DOHH2 (cell line): ENCODE measurements at regions not wholly inside any gene's neighbourhood (a gene's known extent, or its start where the extent isn't known, plus 50 kb on each side); places are given as distances from the start of the nearest gene placed in this dataset.

Experiments used
- EZH2phosphoT487 ChIP-seq: fragments of 200-600 bp; sonication (generic); IDR thresholded peaks from 2 replicates; pipeline ENCODE4 v1.6.1; 2017; ENCODE audit warnings: borderline replicate concordance, mild to moderate bottlenecking, antibody characterized with exemption, low read length, moderate library complexity, mixed read lengths
- TF ChIP-seq, protein P1 (sequence below): fragments of 200-600 bp; sonication (generic); IDR thresholded peaks from one replicate; pipeline ENCODE4 v1.5.1; 2014; ENCODE audit warnings: antibody characterized with exemption, mild to moderate bottlenecking, low read depth, low read length; ENCODE audit not compliant: poor library complexity, severe bottlenecking

DNA sequence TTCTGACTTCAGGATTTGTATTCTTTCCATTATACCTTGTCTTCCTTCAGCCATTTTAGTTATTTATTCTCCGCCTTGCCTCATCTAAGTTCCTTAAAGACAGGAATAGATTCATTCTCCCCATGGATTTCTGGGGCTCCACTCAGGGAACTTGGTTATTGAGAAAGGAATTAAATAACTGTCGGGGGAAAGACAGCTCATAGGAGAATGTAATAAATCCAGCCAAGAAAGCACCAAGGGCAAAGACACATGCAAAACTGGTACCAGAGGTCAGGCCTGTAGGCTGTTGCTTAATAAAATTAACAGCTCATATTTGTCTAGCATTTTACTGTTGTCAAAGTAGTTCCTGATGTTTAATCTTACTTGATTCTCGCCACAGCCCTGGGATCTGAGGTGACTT is 357.2 kb downstream of the TMEM38B start:
- TF ChIP-seq, protein P1, sequence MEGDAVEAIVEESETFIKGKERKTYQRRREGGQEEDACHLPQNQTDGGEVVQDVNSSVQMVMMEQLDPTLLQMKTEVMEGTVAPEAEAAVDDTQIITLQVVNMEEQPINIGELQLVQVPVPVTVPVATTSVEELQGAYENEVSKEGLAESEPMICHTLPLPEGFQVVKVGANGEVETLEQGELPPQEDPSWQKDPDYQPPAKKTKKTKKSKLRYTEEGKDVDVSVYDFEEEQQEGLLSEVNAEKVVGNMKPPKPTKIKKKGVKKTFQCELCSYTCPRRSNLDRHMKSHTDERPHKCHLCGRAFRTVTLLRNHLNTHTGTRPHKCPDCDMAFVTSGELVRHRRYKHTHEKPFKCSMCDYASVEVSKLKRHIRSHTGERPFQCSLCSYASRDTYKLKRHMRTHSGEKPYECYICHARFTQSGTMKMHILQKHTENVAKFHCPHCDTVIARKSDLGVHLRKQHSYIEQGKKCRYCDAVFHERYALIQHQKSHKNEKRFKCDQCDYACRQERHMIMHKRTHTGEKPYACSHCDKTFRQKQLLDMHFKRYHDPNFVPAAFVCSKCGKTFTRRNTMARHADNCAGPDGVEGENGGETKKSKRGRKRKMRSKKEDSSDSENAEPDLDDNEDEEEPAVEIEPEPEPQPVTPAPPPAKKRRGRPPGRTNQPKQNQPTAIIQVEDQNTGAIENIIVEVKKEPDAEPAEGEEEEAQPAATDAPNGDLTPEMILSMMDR: no peak
- TF ChIP-seq EZH2phosphoT487: no peak
